ENCODE measurements at regions not wholly inside any gene's neighbourhood (a gene's known extent, or its start where the extent isn't known, plus 50 kb on each side); places are given as distances from the start of the nearest gene placed in this dataset.
"Not testable (repeated sequence)": the region's sequence is repeated elsewhere in the genome, so short reads cannot be mapped to it uniquely, and the experiment has no call there.

DNA sequence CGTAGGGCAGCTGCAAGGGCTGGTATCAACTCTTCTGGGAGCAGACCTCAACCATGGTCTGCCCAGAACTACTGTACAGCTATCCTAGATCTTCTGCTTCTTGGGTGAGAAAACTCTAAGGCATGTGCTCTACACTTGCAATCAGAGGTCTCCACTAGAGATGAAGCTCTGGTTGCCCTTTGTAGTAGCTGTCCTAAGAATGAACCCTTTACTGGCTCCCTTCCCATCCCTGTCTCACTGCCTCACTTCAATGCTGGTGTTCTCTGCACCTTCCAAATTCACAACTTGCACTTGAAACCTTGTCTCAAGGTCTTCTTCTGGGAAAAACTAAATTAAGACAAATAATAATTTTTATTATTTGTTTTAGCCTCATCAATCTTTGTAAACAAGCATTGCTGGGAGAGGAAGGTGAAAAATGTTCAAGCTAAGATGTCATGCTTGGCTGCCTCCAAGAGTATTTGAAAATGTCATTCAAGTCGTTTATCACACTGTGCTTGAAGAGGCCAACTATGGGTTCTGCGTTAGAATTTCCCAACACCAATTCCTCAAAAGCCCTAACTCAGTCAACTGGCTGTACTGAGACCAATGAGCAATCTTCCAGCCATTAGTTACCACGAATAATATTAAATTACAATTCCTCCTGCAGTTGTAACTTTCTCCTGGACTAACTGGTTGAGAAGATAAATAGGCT is 216.9 kb upstream of the ADRA1D start:
- TF ChIP-seq, protein P1, sequence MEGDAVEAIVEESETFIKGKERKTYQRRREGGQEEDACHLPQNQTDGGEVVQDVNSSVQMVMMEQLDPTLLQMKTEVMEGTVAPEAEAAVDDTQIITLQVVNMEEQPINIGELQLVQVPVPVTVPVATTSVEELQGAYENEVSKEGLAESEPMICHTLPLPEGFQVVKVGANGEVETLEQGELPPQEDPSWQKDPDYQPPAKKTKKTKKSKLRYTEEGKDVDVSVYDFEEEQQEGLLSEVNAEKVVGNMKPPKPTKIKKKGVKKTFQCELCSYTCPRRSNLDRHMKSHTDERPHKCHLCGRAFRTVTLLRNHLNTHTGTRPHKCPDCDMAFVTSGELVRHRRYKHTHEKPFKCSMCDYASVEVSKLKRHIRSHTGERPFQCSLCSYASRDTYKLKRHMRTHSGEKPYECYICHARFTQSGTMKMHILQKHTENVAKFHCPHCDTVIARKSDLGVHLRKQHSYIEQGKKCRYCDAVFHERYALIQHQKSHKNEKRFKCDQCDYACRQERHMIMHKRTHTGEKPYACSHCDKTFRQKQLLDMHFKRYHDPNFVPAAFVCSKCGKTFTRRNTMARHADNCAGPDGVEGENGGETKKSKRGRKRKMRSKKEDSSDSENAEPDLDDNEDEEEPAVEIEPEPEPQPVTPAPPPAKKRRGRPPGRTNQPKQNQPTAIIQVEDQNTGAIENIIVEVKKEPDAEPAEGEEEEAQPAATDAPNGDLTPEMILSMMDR (IDR thresholded peaks at IDR 0.05; ENCODE audit: insufficient read depth, missing control alignments), result no peak
- FAIRE-seq (no peak), DNase-seq (ENCODE audit: insufficient read length, low spot score) (no peak)

DNA sequence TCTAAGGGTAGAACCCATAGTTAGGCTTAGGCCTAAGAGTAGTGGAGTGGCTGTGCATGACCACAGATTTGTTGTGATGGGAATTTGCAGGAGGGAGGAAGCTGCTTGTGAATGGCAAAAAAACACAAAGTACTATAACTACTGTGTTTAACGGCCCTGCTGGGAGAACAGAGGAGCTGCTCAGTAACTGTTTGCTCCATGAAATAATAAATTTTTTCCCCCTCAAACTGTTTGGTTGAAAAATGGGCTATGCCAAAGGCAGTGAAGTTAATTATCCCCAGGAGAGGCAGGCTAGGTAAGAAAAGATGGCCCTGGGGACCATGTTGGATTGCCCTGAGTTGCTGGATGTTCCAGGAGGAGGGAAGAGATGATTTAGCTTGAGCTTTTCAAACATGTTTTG is 216.1 kb upstream of the ADRA1D start:
- FAIRE-seq (no peak), DNase-seq (ENCODE audit: insufficient read length, low spot score) (no peak)
- TF ChIP-seq, protein P1 (IDR thresholded peaks at IDR 0.05; ENCODE audit: insufficient read depth, missing control alignments), result no peak

DNA sequence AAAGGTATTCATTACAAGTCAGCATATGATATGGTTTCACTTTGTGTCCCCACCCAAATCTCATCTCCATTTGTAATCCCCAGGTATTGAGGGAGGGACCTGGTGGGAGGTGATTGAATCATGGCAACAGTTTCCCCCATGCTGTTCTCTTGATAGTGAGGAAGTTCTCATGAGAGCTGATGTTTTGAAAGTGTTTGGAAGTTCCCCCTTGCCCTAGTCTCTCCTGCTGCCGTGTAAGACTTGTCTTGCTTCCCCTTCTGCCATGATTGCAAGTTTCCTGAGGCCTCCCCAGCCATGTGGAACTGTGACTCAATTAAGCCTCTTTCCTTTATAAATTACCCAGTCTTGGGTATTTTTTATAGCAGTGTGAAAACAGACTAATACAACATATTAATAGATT is 213.7 kb upstream of the ADRA1D start:
- not testable (repeated sequence) for FAIRE-seq; DNase-seq (ENCODE audit: insufficient read length, low spot score)

DNA sequence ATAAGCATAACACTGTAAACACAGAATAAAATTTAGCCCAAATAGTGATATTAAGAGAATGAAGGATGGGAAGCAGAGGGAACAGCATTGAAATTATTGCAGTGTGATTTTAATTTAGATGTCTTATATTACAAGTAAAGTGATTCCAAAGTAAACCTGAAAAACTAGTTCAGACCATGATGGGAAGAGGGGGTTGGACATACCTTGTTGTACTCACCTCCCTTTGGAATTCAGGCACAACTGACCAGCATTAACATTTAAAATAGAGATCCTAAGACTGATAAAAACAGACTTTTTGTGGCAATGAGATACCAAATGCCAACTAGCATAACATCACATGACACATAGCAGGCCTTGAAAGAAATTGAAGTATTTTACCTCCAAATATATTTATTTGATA is 210.0 kb upstream of the ADRA1D start:
- DNase-seq (ENCODE audit: insufficient read length, low spot score) (no peak), FAIRE-seq (no peak)
- TF ChIP-seq, protein P1 (IDR thresholded peaks at IDR 0.05; ENCODE audit: insufficient read depth, missing control alignments), result no peak

DNA sequence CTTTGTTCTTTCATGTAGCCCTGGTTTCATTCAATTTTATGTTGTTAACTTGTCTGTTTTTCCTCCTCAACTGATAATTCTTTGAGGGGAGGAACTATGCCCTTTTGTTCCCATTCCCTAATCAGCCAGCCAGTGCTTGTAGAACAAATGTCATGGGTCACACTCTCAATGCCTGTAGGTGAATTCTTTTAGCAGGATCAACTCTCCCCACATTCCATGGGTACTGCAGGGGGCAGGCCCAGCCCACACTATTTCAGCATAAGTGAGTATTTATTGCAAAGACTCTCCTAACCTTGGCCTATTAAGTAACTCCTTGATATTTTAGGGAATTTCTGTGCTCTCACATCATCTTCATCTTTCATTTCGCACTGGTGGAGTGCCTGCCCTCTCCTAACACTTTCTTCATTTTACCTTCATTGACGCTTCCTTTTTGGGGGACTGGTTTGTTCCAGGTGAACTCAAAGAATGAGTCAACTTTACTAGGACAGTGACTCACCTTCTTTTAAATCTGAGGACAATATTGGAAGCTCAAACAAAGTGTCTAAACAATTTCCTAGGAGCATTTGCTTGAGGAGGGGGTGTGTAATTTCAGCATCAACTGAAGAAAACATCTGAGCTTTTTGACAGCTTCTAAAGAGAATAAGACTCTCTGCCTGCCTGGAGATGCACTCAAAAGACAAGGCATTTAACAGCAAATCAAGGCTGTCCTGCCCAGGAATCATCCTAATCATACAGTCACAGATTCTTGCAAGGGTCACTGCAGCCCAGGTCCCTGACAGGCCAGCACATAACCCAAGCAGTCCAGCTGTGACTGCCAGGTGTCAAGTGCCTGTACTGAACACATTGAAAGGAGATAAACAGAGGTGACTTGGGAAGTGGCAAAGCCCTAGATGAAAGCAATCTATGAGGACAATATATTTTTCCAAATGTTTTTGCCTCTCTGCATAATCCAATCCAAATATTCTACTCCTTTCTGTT is 208.8 kb upstream of the ADRA1D start:
- TF ChIP-seq, protein P1 (IDR thresholded peaks at IDR 0.05; ENCODE audit: insufficient read depth, missing control alignments), result no peak
- FAIRE-seq (no peak), DNase-seq (ENCODE audit: insufficient read length, low spot score) (no peak)

DNA sequence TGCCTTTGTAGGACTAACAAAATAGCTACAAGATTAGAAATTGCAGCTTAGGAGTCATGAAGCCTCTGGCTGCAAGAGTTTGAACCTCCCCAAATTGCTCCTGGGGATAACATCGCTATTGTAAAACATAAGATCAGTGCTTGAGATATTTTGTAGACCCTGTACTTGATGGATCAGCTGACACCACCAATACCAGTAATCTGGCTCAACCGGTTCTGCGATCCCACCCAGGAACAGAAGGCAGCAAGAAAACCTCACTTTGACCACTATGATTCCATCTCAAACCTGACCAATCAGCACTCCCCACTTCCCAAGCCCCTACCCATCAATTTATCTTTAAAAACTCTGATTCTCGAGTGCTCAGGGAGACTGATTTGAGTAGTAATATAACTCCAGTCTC is 206.9 kb upstream of the ADRA1D start:
- DNase-seq (ENCODE audit: insufficient read length, low spot score) (no peak), FAIRE-seq (no peak)
- TF ChIP-seq, protein P1 (IDR thresholded peaks at IDR 0.05; ENCODE audit: insufficient read depth, missing control alignments), result no peak

DNA sequence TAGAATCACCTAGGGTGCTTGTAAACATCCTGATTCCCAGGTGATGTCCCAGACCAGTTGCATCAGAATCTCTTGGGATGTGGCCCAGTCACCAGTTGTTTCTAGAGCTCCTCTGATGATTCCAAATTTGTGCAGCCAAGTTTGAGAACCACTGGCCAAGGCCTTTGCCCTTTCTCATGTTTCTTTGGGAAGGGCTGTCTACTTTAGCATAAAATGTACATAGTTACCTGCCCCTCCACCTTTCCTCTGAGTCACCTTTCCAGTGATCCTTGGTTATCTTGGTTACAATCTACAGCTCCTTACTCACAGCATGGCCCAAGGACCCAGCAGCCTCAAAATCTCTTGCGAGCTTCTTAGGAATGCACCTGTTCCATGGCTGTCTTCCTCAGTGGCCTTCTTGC is 206.2 kb upstream of the ADRA1D start:
- TF ChIP-seq, protein P1 (IDR thresholded peaks at IDR 0.05; ENCODE audit: insufficient read depth, missing control alignments), result no peak
- no peak for DNase-seq (ENCODE audit: insufficient read length, low spot score)
- FAIRE-seq, result no peak
